HEK293 (cell line): ENCODE measurements at regions not wholly inside any gene's neighbourhood (a gene's known extent, or its start where the extent isn't known, plus 50 kb on each side); places are given as distances from the start of the nearest gene placed in this dataset.

Source experiments
- CTCF ChIA-PET: fragments of 350-600 bp; formaldehyde crosslinking; extraction: SDS; loops from one replicate; lab custom pipeline; 2021; ENCODE audit warnings: antibody characterized with exemption; lab: Yijun Ruan, JAX
- POLR2A ChIA-PET: fragments of 300-600 bp; formaldehyde crosslinking; extraction: SDS; loops from one replicate; lab custom pipeline; 2020; ENCODE audit warnings: antibody characterized with exemption, inconsistent platforms; lab: Yijun Ruan, JAX
- H3K27ac ChIP-seq: fragments of 200-500 bp; sonication (Bioruptor generic); 2 replicates; pipeline ENCODE4 v1.5.1; 2014; ENCODE audit warnings: low read depth, low read length, control low read depth, inconsistent platforms; ENCODE audit errors: extremely low read depth
- H3K36me3 ChIP-seq, 2 experiments: fragments of 200-500 bp in 1 of 2; sonication (Bioruptor generic) in 1 of 2; 1 replicate in 1 of 2; 2 replicates in 1 of 2; pipeline ENCODE4 v1.5.1; 2014 to 2017; ENCODE audit warnings: inconsistent platforms in 2 of 2, low read length in 2 of 2; ENCODE audit not compliant: control insufficient read depth in 2 of 2, insufficient read depth in 1 of 2
- H3K4me1 ChIP-seq: fragments of 200-500 bp; sonication (Bioruptor generic); 2 replicates; pipeline ENCODE4 v1.5.1; 2014; ENCODE audit warnings: mild to moderate bottlenecking, low read length, inconsistent platforms; ENCODE audit not compliant: control insufficient read depth, insufficient read depth
- H3K4me3 ChIP-seq: 2 replicates; pipeline ENCODE4 v1.5.1; 2011; ENCODE audit warnings: low read depth, mild to moderate bottlenecking, control low read depth, low read length, moderate library complexity
- H3K9me3 ChIP-seq: fragments of 200-500 bp; sonication (Bioruptor generic); 2 replicates; pipeline ENCODE4 v1.5.1; 2014; ENCODE audit warnings: low read depth, low read length, inconsistent platforms; ENCODE audit not compliant: control insufficient read depth, insufficient read depth
- ATF2 ChIP-seq: fragments of 450-650 bp; formaldehyde crosslinking; IDR thresholded peaks from 2 replicates; pipeline ENCODE4 v1.5.1; 2016; ENCODE audit warnings: missing biosample characterization, missing genetic modification characterization, low read depth
- PRDM10 ChIP-seq: fragments of 450-650 bp; formaldehyde crosslinking; IDR thresholded peaks from 2 replicates; pipeline ENCODE4 v1.5.1; 2016; ENCODE audit warnings: missing biosample characterization, missing genetic modification characterization
- SETDB1 ChIP-seq: IDR thresholded peaks from one replicate; pipeline ENCODE4 v1.6.1; 2017; ENCODE audit warnings: mild to moderate bottlenecking, low read length, moderate library complexity, mixed read lengths; ENCODE audit not compliant: insufficient read length
- ZNF138 ChIP-seq: fragments of 450-650 bp; formaldehyde crosslinking; IDR thresholded peaks from 2 replicates; pipeline ENCODE4 v1.5.1; 2016; ENCODE audit warnings: missing biosample characterization, missing genetic modification characterization, borderline replicate concordance
- ZNF146 ChIP-seq: fragments of 450-650 bp; formaldehyde crosslinking; IDR thresholded peaks from 2 replicates; pipeline ENCODE4 v1.5.1; 2016; ENCODE audit warnings: missing biosample characterization, missing genetic modification characterization
- ZNF18 ChIP-seq: fragments of 450-650 bp; formaldehyde crosslinking; IDR thresholded peaks from 2 replicates; pipeline ENCODE4 v1.5.1; 2016; ENCODE audit warnings: missing biosample characterization, missing genetic modification characterization
- ZNF202 ChIP-seq: fragments of 450-650 bp; formaldehyde crosslinking; IDR thresholded peaks from 2 replicates; pipeline ENCODE4 v1.5.1; 2016; ENCODE audit warnings: missing biosample characterization, missing genetic modification characterization, borderline replicate concordance
- ZNF23 ChIP-seq: fragments of 450-650 bp; formaldehyde crosslinking; IDR thresholded peaks from 2 replicates; pipeline ENCODE4 v1.5.1; 2016; ENCODE audit warnings: missing biosample characterization, missing genetic modification characterization, borderline replicate concordance
- ZNF324 ChIP-seq: fragments of 450-650 bp; formaldehyde crosslinking; IDR thresholded peaks from 2 replicates; pipeline ENCODE4 v1.5.1; 2016; ENCODE audit warnings: missing biosample characterization, missing genetic modification characterization
- ZNF423 ChIP-seq: fragments of 450-650 bp; formaldehyde crosslinking; IDR thresholded peaks from 2 replicates; pipeline ENCODE4 v1.5.1; 2016; ENCODE audit warnings: missing biosample characterization, missing genetic modification characterization
- ZNF514 ChIP-seq: fragments of 450-650 bp; formaldehyde crosslinking; IDR thresholded peaks from 2 replicates; pipeline ENCODE4 v1.5.1; 2016; ENCODE audit warnings: missing biosample characterization, missing genetic modification characterization
- ZNF549 ChIP-seq: fragments of 450-650 bp; IDR thresholded peaks from 2 replicates; pipeline ENCODE4 v1.5.1; 2018; ENCODE audit warnings: missing biosample characterization, missing genetic modification characterization, mild to moderate bottlenecking, inconsistent platforms, moderate library complexity
- ZNF626 ChIP-seq: fragments of 450-650 bp; sonication (Bioruptor Pico); formaldehyde crosslinking; IDR thresholded peaks from 2 replicates; pipeline ENCODE4 v1.5.1; 2018; ENCODE audit warnings: missing biosample characterization, missing genetic modification characterization, inconsistent platforms
- ZNF670 ChIP-seq: fragments of 450-650 bp; formaldehyde crosslinking; IDR thresholded peaks from 2 replicates; pipeline ENCODE4 v1.5.1; 2016; ENCODE audit warnings: missing biosample characterization, missing genetic modification characterization, low read depth
- ZNF76 ChIP-seq: fragments of 450-650 bp; formaldehyde crosslinking; IDR thresholded peaks from 2 replicates; pipeline ENCODE4; 2016; ENCODE audit warnings: low read depth, missing biosample characterization, missing genetic modification characterization, borderline replicate concordance
- ZNF777 ChIP-seq: fragments of 450-650 bp; formaldehyde crosslinking; IDR thresholded peaks from 2 replicates; pipeline ENCODE4 v1.5.1; 2017; ENCODE audit warnings: missing biosample characterization, missing genetic modification characterization, borderline replicate concordance
- TF ChIP-seq, protein P1 (sequence below): fragments of 450-650 bp; IDR thresholded peaks from 2 replicates; pipeline ENCODE4 v1.5.1; 2018; ENCODE audit warnings: missing biosample characterization, mild to moderate bottlenecking, missing genetic modification characterization
- TF ChIP-seq, protein P2 (sequence below): sonication (generic); formaldehyde crosslinking; IDR thresholded peaks from 2 replicates; pipeline ENCODE4 v1.8.1; 2022; ENCODE audit warnings: mild to moderate bottlenecking, moderate library complexity, missing genetic modification reagents

DNA sequence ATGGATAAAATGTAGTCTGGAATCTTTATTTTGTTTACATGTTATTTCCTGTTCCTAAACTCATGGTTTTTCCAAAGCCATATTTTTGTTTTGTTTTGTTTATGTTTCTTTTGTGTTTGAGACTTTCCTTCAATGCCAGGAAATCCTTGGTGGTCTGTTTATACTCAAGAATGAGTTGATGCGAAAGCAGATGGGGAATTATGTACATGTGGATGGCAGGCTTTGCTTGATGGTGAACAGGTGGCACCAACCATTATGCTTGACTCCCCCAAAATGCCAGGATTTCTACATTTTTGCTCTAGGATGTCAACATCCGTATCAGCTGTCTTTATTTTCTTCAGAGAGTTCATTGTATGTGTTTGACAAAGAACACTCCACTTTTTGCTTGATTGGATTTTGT is 448.5 kb downstream of the PRDM2 start (continued):
- no peak for TF ChIP-seq PRDM10 (tag by site-specific recombination)
- TF ChIP-seq ZNF549 = no peak
- TF ChIP-seq ZNF18 = no peak
- no peak for TF ChIP-seq ZNF23
- TF ChIP-seq ZNF626 (tag by site-specific recombination) = no peak
- TF ChIP-seq, protein P1, sequence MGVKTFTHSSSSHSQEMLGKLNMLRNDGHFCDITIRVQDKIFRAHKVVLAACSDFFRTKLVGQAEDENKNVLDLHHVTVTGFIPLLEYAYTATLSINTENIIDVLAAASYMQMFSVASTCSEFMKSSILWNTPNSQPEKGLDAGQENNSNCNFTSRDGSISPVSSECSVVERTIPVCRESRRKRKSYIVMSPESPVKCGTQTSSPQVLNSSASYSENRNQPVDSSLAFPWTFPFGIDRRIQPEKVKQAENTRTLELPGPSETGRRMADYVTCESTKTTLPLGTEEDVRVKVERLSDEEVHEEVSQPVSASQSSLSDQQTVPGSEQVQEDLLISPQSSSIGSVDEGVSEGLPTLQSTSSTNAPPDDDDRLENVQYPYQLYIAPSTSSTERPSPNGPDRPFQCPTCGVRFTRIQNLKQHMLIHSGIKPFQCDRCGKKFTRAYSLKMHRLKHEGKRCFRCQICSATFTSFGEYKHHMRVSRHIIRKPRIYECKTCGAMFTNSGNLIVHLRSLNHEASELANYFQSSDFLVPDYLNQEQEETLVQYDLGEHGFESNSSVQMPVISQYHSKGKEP = no peak
- TF ChIP-seq ZNF670 (tag by site-specific recombination) = no peak
- no peak for TF ChIP-seq SETDB1
- TF ChIP-seq ZNF138 (tag by site-specific recombination) = no peak
- no peak for TF ChIP-seq ZNF514 (tag by site-specific recombination)
- no peak for TF ChIP-seq ZNF777 (tag by site-specific recombination)
- TF ChIP-seq ZNF202 (tag by site-specific recombination) = no peak
- TF ChIP-seq ZNF324 (tag by site-specific recombination) = no peak
- TF ChIP-seq ZNF423 (tag by site-specific recombination) = no peak
- TF ChIP-seq, protein P2, sequence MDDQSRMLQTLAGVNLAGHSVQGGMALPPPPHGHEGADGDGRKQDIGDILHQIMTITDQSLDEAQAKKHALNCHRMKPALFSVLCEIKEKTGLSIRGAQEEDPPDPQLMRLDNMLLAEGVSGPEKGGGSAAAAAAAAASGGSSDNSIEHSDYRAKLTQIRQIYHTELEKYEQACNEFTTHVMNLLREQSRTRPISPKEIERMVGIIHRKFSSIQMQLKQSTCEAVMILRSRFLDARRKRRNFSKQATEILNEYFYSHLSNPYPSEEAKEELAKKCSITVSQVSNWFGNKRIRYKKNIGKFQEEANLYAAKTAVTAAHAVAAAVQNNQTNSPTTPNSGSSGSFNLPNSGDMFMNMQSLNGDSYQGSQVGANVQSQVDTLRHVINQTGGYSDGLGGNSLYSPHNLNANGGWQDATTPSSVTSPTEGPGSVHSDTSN (CRISPR knock-in tag) = no peak

DNA sequence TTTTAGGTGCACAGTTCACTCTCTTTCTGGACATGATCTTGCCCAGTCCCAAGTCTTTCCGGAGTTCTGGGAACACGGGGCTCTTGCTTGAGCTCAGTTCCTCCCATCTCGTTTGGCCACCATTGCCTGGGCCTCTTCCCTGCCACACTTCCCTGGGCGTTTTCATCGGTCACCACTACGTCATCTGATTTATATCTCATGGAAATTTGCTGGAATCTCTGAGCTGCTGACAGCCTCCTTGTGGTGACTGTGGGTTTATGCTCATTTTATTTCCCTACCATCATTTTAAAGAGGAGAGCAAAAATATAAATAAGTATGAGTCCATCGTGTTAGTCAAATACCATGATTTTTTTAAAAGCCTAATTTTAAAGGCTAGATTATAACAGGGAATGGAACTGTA is 449.1 kb upstream of the KAZN start:
- no peaks in the 10 kb centered on the region for H3K9me3 ChIP-seq
- no peak overlapping the region for H3K27ac ChIP-seq
- no peak for TF ChIP-seq ZNF146 (tag by site-specific recombination)
- peak; percentile 78 for TF ChIP-seq ATF2 (tag by site-specific recombination)
- TF ChIP-seq ZNF76 (tag by site-specific recombination) = no peak
- no peaks in the 10 kb centered on the region for H3K4me1 ChIP-seq
- POLR2A ChIA-PET = no interaction called here
- H3K4me3 ChIP-seq = no peak overlapping the region
- CTCF ChIA-PET = interaction anchor here (1.4 kb wide), 1 partner anchor 35 kb away, joined by 6 read pairs; no protein-coding TSS in a partner anchor
- H3K36me3 ChIP-seq = no peaks in the 10 kb centered on the region
